ENCODE measurements at regions not wholly inside any gene's neighbourhood (a gene's known extent, or its start where the extent isn't known, plus 50 kb on each side); places are given as distances from the start of the nearest gene placed in this dataset.
A peak's percentile ranks its signal among the peaks of the same experiment; 100 is the strongest.

- no peak overlapping the region for H3K4me3 ChIP-seq (ENCODE audit: low read depth, low read length)
- TF ChIP-seq CTCF (IDR thresholded peaks at IDR 0.05; ENCODE audit: insufficient read depth, low read depth, low read length) = no peak
- no peak for DNase-seq (ENCODE audit: low read depth)
These were observed 652.2 kb upstream of the RGMB start for GRCh38 chr5:98121036-98121936.

- H3K4me3 ChIP-seq (ENCODE audit: low read depth, low read length) = no peak overlapping the region
- no peak for DNase-seq (ENCODE audit: low read depth)
- TF ChIP-seq CTCF (IDR thresholded peaks at IDR 0.05; ENCODE audit: insufficient read depth, low read depth, low read length) = no peak
These were observed 645.2 kb upstream of the RGMB start for GRCh38 chr5:98128271-98128670.

- DNase-seq (ENCODE audit: low read depth) = no peak
These were observed 644.6 kb upstream of the RGMB start for GRCh38 chr5:98128846-98129245.

GRCh38 chr5:98130261-98131035 lies 643.0 kb upstream of the RGMB start:
- no peak for TF ChIP-seq CTCF (IDR thresholded peaks at IDR 0.05; ENCODE audit: insufficient read depth, low read depth, low read length)
- DNase-seq (ENCODE audit: low read depth) = peak; percentile 55
- no peak overlapping the region for H3K4me3 ChIP-seq (ENCODE audit: low read depth, low read length)

More at GRCh38 chr5:98128846-98129245, 644.6 kb upstream of the RGMB start:
- no peak overlapping the region for H3K4me3 ChIP-seq (ENCODE audit: low read depth, low read length)
- no peak for TF ChIP-seq CTCF (IDR thresholded peaks at IDR 0.05; ENCODE audit: insufficient read depth, low read depth, low read length)

GRCh38 chr5:98144116-98144515 lies 629.3 kb upstream of the RGMB start:
- no peak for DNase-seq (ENCODE audit: low read depth)
- no peak overlapping the region for H3K4me3 ChIP-seq (ENCODE audit: low read depth, low read length)
- TF ChIP-seq CTCF (IDR thresholded peaks at IDR 0.05; ENCODE audit: insufficient read depth, low read depth, low read length) = no peak

GRCh38 chr5:98144710-98145109 lies 628.8 kb upstream of the RGMB start:
- no peak for DNase-seq (ENCODE audit: low read depth)
- no peak overlapping the region for H3K4me3 ChIP-seq (ENCODE audit: low read depth, low read length)
- TF ChIP-seq CTCF (IDR thresholded peaks at IDR 0.05; ENCODE audit: insufficient read depth, low read depth, low read length) = no peak

All from fibroblast of villous mesenchyme (primary cell).